ENCODE measurements at regions not wholly inside any gene's neighbourhood (a gene's known extent, or its start where the extent isn't known, plus 50 kb on each side); places are given as distances from the start of the nearest gene placed in this dataset.

DNA sequence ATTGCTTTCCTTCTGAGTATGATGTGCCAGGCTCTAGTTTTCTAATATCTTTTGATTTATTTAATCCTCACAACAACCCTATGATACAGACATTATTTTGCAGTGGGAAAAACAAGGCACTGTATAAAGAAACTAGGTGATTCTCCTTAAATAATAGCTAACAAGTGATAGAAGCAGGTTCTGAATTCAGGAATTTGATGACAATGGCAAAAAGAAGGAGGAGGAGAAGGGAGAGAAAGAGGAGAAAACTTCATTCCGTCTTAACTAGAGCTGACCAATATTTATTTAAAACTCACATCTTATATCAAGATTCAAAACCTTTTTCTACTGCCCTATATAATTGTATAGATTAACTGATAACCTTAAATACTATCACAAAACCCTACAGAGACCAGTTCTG, 1477.1 kb upstream of the PCDH7 start:
- H3K4me2 ChIP-seq (ENCODE audit: insufficient read depth, low read length) = no peak overlapping the region
- peaks cover under 1% of the 10 kb centered on the region for H3K9me3 ChIP-seq (ENCODE audit: low read depth, low read length)
- H2AFZ ChIP-seq (ENCODE audit: low read length) = no peak overlapping the region
- no peak overlapping the region for H3K4me3 ChIP-seq (ENCODE audit: insufficient read depth, low read length)
- H3K27ac ChIP-seq (ENCODE audit: low read depth, low read length) = no peak overlapping the region
- DNase-seq (ENCODE audit: insufficient read length, low spot score, missing footprints) = no peak
- no peaks in the 10 kb centered on the region for H3K36me3 ChIP-seq (ENCODE audit: insufficient read depth, low read length)
- no peaks in the 10 kb centered on the region for H3K4me1 ChIP-seq (ENCODE audit: insufficient read depth, low read length)
- H3K27me3 ChIP-seq (ENCODE audit: insufficient read depth, low read length) = no peaks in the 10 kb centered on the region
- no peaks in the 10 kb centered on the region for H3K79me2 ChIP-seq (ENCODE audit: insufficient read depth, low read length)
- TF ChIP-seq CTCF (IDR thresholded peaks at IDR 0.05; ENCODE audit: extremely low read depth, low read depth, low read length) = no peak
- H4K20me1 ChIP-seq (ENCODE audit: insufficient read depth, low read length) = no peaks in the 10 kb centered on the region

- H3K27me3 ChIP-seq (ENCODE audit: insufficient read depth, low read length) = no peaks in the 10 kb centered on the region
- H3K4me3 ChIP-seq (ENCODE audit: insufficient read depth, low read length) = no peak overlapping the region
- H3K4me1 ChIP-seq (ENCODE audit: insufficient read depth, low read length) = no peaks in the 10 kb centered on the region
- no peak overlapping the region for H3K27ac ChIP-seq (ENCODE audit: low read depth, low read length)
- H2AFZ ChIP-seq (ENCODE audit: low read length) = no peak overlapping the region
- H3K9me3 ChIP-seq (ENCODE audit: low read depth, low read length) = no peaks in the 10 kb centered on the region
- no peaks in the 10 kb centered on the region for H3K79me2 ChIP-seq (ENCODE audit: insufficient read depth, low read length)
- no peaks in the 10 kb centered on the region for H4K20me1 ChIP-seq (ENCODE audit: insufficient read depth, low read length)
- no peak for DNase-seq (ENCODE audit: insufficient read length, low spot score, missing footprints)
- no peaks in the 10 kb centered on the region for H3K36me3 ChIP-seq (ENCODE audit: insufficient read depth, low read length)
- H3K4me2 ChIP-seq (ENCODE audit: insufficient read depth, low read length) = no peak overlapping the region
- no peak for TF ChIP-seq CTCF (IDR thresholded peaks at IDR 0.05; ENCODE audit: extremely low read depth, low read depth, low read length)
These were observed 1476.3 kb upstream of the PCDH7 start for GRCh38 chr4:29243851-29244250.

DNA sequence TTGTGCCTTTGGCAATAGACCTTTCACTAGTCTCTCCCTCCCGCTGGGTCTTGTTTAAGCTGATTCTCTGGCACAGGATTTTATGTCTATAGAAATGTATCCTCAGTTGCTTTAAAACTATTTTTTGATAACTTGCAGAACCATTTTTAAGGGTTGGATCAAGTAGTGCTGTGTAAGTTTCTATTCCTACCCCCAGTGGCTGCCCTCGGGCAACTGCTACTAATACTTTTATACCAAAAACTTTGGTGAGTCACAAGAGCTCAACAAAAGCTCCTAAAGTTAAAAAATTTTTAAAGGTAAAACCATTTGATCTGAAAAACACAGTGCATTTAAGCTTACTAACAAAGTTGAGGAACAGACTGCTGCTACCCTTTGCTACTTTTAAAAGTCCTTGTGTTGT, 1460.6 kb upstream of the PCDH7 start:
- no peak for TF ChIP-seq CTCF (IDR thresholded peaks at IDR 0.05; ENCODE audit: extremely low read depth, low read depth, low read length)
- Histone ChIP-seq H3K27me3 (ENCODE audit: insufficient read depth, low read length) (no peaks in the 10 kb centered on the region), H3K4me3 (ENCODE audit: insufficient read depth, low read length) (no peak overlapping the region), H3K79me2 (ENCODE audit: insufficient read depth, low read length) (no peaks in the 10 kb centered on the region), H3K9me3 (ENCODE audit: low read depth, low read length) (no peaks in the 10 kb centered on the region), H2AFZ (ENCODE audit: low read length) (no peak overlapping the region), H3K4me2 (ENCODE audit: insufficient read depth, low read length) (no peak overlapping the region), H4K20me1 (ENCODE audit: insufficient read depth, low read length) (no peaks in the 10 kb centered on the region), H3K36me3 (ENCODE audit: insufficient read depth, low read length) (no peaks in the 10 kb centered on the region), H3K4me1 (ENCODE audit: insufficient read depth, low read length) (no peaks in the 10 kb centered on the region), H3K27ac (ENCODE audit: low read depth, low read length) (no peak overlapping the region)
- no peak for DNase-seq (ENCODE audit: insufficient read length, low spot score, missing footprints)

DNA sequence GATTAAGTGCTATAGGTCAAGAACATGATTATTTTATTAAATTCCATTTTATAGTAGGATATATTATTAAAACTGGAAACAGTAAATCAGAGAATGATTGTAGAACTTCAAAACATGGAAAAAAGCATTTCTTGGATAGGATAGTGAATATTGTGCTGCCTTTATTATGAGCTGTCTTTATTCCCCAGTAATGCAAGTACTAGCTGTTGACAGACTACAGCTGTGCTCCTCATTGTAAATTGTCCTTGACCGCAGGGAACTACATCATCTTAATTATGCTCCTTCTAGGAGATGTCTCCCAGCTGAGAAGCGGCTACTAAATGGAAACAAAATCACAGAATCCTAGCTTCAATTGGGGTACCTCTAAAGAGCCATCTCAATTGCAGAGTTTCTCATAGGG, 1457.2 kb upstream of the PCDH7 start:
- no peak for DNase-seq (ENCODE audit: insufficient read length, low spot score, missing footprints)
- no peaks in the 10 kb centered on the region for H3K36me3 ChIP-seq (ENCODE audit: insufficient read depth, low read length)

More for the DNA sequence above, 1457.2 kb upstream of the PCDH7 start:
- H4K20me1 ChIP-seq (ENCODE audit: insufficient read depth, low read length) = no peaks in the 10 kb centered on the region
- H3K79me2 ChIP-seq (ENCODE audit: insufficient read depth, low read length) = no peaks in the 10 kb centered on the region
- H2AFZ ChIP-seq (ENCODE audit: low read length) = no peak overlapping the region
- no peaks in the 10 kb centered on the region for H3K4me1 ChIP-seq (ENCODE audit: insufficient read depth, low read length)
- H3K4me3 ChIP-seq (ENCODE audit: insufficient read depth, low read length) = no peak overlapping the region
- TF ChIP-seq CTCF (IDR thresholded peaks at IDR 0.05; ENCODE audit: extremely low read depth, low read depth, low read length) = no peak
- H3K4me2 ChIP-seq (ENCODE audit: insufficient read depth, low read length) = no peak overlapping the region
- H3K27ac ChIP-seq (ENCODE audit: low read depth, low read length) = no peak overlapping the region
- H3K9me3 ChIP-seq (ENCODE audit: low read depth, low read length) = peaks cover 3% of the 10 kb centered on the region
- no peaks in the 10 kb centered on the region for H3K27me3 ChIP-seq (ENCODE audit: insufficient read depth, low read length)
